ENCODE measurements at regions not wholly inside any gene's neighbourhood (a gene's known extent, or its start where the extent isn't known, plus 50 kb on each side); places are given as distances from the start of the nearest gene placed in this dataset.

- TF ChIP-seq CTCF (IDR thresholded peaks at IDR 0.05; ENCODE audit: borderline replicate concordance, extremely low read depth, low read length, poor library complexity, severe bottlenecking), result no peak
- TF ChIP-seq EZH2 (IDR thresholded peaks at IDR 0.05; ENCODE audit: borderline replicate concordance, low read depth, low read length, severe bottlenecking), result no peak
Measured at GRCh38 chr18:62643181-62643580, 72.2 kb upstream of the PHLPP1 start.
